GM21723 (cell line): ENCODE measurements at regions not wholly inside any gene's neighbourhood (a gene's known extent, or its start where the extent isn't known, plus 50 kb on each side); places are given as distances from the start of the nearest gene placed in this dataset.

Source experiments
- ATAC-seq: cut with Tn5 transposase; IDR thresholded peaks from one replicate; pipeline ENCODE4 v1.9.1; 2021; ENCODE audit warnings: mild to moderate bottlenecking, moderate library complexity; ENCODE audit not compliant: unreplicated experiment

- ATAC-seq, result no peak
These were observed 53.0 kb upstream of the ZC3H15 start for GRCh38 chr2:186433040-186433439.

GRCh38 chr2:186433777-186434432 is 52.2 kb upstream of the ZC3H15 start:
- ATAC-seq, result no peak
